ENCODE measurements at regions not wholly inside any gene's neighbourhood (a gene's known extent, or its start where the extent isn't known, plus 50 kb on each side); places are given as distances from the start of the nearest gene placed in this dataset.

DNA sequence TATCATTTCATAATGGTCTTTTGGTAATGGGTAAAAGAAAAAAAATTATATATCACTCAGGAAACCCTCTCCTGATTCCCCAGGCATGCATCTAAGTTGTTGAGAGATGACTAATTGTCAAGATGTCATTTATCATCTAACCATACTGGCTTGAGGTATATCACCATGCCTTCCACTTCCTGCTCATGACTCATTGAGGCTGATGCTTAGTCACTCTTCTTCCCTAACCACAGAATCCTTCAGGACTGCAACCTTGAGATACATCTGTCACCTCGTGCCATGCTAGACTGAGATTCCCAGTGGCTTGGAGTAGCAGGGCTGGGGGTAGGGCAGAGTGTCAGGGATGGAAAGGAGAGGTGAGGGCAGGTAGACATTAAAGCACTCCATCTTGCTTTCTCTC lies 782.5 kb upstream of the INTU start (continued):
- TF ChIP-seq FOXM1 (IDR thresholded peaks at IDR 0.05; ENCODE audit: low read depth, low read length) (no peak), RELB (IDR thresholded peaks at IDR 0.05; ENCODE audit: low read depth) (peak; percentile 67), SUZ12 (IDR thresholded peaks at IDR 0.05; ENCODE audit: unreplicated experiment) (no peak), IKZF1 (conservative IDR thresholded peaks at IDR 0.05) (peak; percentile 93), EP300 (IDR thresholded peaks at IDR 0.05; ENCODE audit: borderline replicate concordance in 1 of 2, control insufficient read depth in 1 of 2, low read depth in 2 of 2, low read length in 2 of 2) (peak; percentile 40 to 43; a peak in 2 of 4 replicates), ZBTB4 (CRISPR knock-in tag; IDR thresholded peaks at IDR 0.05) (no peak), EED (IDR thresholded peaks at IDR 0.05; ENCODE audit: low read depth) (no peak), BACH1 (IDR thresholded peaks at IDR 0.05; ENCODE audit: borderline replicate concordance) (0 out of 2 replicates have a peak, but pooled peaks have one; percentile 29), ATF7 (IDR thresholded peaks at IDR 0.05; ENCODE audit: low read depth) (peak; percentile 76), RBBP5 (conservative IDR thresholded peaks at IDR 0.05) (no peak), BCL11A (IDR thresholded peaks at IDR 0.05; ENCODE audit: low read depth, low read length) (peak; percentile 66; the same call in 1 of the 2 replicates), MTA2 (IDR thresholded peaks at IDR 0.05; ENCODE audit: low read depth) (peak; percentile 77), NR2C2 (IDR thresholded peaks at IDR 0.05; ENCODE audit: borderline replicate concordance, control insufficient read depth, insufficient read length, low read depth) (no peak), IKZF2 (IDR thresholded peaks at IDR 0.05) (peak; percentile 96 to 97), KDM1A (IDR thresholded peaks at IDR 0.05; ENCODE audit: borderline replicate concordance) (no peak), DPF2 (IDR thresholded peaks at IDR 0.05) (peak; percentile 79), BHLHE40 (IDR thresholded peaks at IDR 0.05; ENCODE audit: borderline replicate concordance in 1 of 2, low read depth in 2 of 2, low read length in 1 of 2) (peak in 1 of 2 experiments; percentile 34; a peak in 1 of 4 replicates), CHD4 (IDR thresholded peaks at IDR 0.05) (no peak)
- TF ChIP-seq, protein P1, sequence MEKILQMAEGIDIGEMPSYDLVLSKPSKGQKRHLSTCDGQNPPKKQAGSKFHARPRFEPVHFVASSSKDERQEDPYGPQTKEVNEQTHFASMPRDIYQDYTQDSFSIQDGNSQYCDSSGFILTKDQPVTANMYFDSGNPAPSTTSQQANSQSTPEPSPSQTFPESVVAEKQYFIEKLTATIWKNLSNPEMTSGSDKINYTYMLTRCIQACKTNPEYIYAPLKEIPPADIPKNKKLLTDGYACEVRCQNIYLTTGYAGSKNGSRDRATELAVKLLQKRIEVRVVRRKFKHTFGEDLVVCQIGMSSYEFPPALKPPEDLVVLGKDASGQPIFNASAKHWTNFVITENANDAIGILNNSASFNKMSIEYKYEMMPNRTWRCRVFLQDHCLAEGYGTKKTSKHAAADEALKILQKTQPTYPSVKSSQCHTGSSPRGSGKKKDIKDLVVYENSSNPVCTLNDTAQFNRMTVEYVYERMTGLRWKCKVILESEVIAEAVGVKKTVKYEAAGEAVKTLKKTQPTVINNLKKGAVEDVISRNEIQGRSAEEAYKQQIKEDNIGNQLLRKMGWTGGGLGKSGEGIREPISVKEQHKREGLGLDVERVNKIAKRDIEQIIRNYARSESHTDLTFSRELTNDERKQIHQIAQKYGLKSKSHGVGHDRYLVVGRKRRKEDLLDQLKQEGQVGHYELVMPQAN (conservative IDR thresholded peaks at IDR 0.05): no peak
- TF ChIP-seq, protein P2, sequence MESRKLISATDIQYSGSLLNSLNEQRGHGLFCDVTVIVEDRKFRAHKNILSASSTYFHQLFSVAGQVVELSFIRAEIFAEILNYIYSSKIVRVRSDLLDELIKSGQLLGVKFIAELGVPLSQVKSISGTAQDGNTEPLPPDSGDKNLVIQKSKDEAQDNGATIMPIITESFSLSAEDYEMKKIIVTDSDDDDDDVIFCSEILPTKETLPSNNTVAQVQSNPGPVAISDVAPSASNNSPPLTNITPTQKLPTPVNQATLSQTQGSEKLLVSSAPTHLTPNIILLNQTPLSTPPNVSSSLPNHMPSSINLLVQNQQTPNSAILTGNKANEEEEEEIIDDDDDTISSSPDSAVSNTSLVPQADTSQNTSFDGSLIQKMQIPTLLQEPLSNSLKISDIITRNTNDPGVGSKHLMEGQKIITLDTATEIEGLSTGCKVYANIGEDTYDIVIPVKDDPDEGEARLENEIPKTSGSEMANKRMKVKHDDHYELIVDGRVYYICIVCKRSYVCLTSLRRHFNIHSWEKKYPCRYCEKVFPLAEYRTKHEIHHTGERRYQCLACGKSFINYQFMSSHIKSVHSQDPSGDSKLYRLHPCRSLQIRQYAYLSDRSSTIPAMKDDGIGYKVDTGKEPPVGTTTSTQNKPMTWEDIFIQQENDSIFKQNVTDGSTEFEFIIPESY (IDR thresholded peaks at IDR 0.05): no peak
